C4-2B (cell line): ENCODE measurements at regions not wholly inside any gene's neighbourhood (a gene's known extent, or its start where the extent isn't known, plus 50 kb on each side); places are given as distances from the start of the nearest gene placed in this dataset.

Source experiments
- CTCF ChIP-seq: fragments of 450-650 bp; conservative IDR thresholded peaks from 2 replicates; pipeline ENCODE4 v1.5.1; 2017; ENCODE audit warnings: mild to moderate bottlenecking
- ZFX ChIP-seq: fragments of 450-650 bp; IDR thresholded peaks from 2 replicates; pipeline ENCODE4 v1.6.1; 2017

- peak; percentile 14; the same call in 1 of the 2 replicates for TF ChIP-seq CTCF
- TF ChIP-seq ZFX = no peak
These were observed 69.2 kb upstream of the ZCCHC13 start for GRCh38 chrX:74234818-74235217.
